Activated CD8-positive, alpha-beta memory T cell treated with anti-CD3 and anti-CD28 coated beads, Interleukin-2, amount 10 ng/mL, durations not matched to agents 7 days and 5 days (primary cell): ENCODE measurements at regions not wholly inside any gene's neighbourhood (a gene's known extent, or its start where the extent isn't known, plus 50 kb on each side); places are given as distances from the start of the nearest gene placed in this dataset.

ENCODE experiments used
- ATAC-seq: fragments of 150-1000 bp; cut with Tn5 transposase; one replicate; pipeline ENCODE4 v1.10.0; 2021; ENCODE audit warnings: moderate library complexity
- CTCF ChIA-PET: fragments of 350-600 bp; sonication (Branson Sonifier 250); formaldehyde crosslinking; loops from one replicate; lab custom pipeline; 2021; ENCODE audit warnings: antibody characterized with exemption; lab: Charles Lee
- DNase-seq: peaks from one replicate; pipeline ENCODE4 v3.0.0-alpha.2; 2020
- H3K27ac Mint-ChIP-seq: one replicate; pipeline ENCODE4 v1.8.0; 2021; ENCODE audit warnings: mild to moderate bottlenecking, mixed read lengths
- H3K27me3 Mint-ChIP-seq: one replicate; pipeline ENCODE4 v1.8.0; 2021; ENCODE audit warnings: mixed read lengths
- H3K36me3 Mint-ChIP-seq: one replicate; pipeline ENCODE4 v1.8.0; 2021; ENCODE audit warnings: mild to moderate bottlenecking, mixed read lengths
- H3K4me1 Mint-ChIP-seq: one replicate; pipeline ENCODE4 v1.8.0; 2021; ENCODE audit warnings: mixed read lengths
- H3K4me3 Mint-ChIP-seq: one replicate; pipeline ENCODE4 v1.8.0; 2021; ENCODE audit warnings: mild to moderate bottlenecking, moderate library complexity, mixed read lengths
- H3K9me3 Mint-ChIP-seq: one replicate; pipeline ENCODE4 v1.8.0; 2022; ENCODE audit warnings: low read depth, mixed read lengths

GRCh38 chr6:109300874-109301273 is 81.4 kb downstream of the CD164 start:
- CTCF ChIA-PET, result no interaction called here
- no peak for ATAC-seq

GRCh38 chr6:109299776-109300564 is 82.3 kb downstream of the CD164 start:
- no peak overlapping the region for H3K4me3 Mint-ChIP-seq
- H3K27ac Mint-ChIP-seq, result no peak overlapping the region
- ATAC-seq, result no peak
- H3K9me3 Mint-ChIP-seq, result no peaks in the 10 kb centered on the region
- CTCF ChIA-PET, result no interaction called here
- peaks cover 2% of the 10 kb centered on the region for H3K36me3 Mint-ChIP-seq
- peaks cover 20% of the 10 kb centered on the region for H3K4me1 Mint-ChIP-seq
- no peak for DNase-seq
- peaks cover 9% of the 10 kb centered on the region for H3K27me3 Mint-ChIP-seq

More at GRCh38 chr6:109300874-109301273, 81.4 kb downstream of the CD164 start:
- Mint-ChIP-seq H3K27ac (no peak overlapping the region), H3K36me3 (peaks cover 2% of the 10 kb centered on the region), H3K9me3 (no peaks in the 10 kb centered on the region), H3K4me3 (no peak overlapping the region), H3K4me1 (peaks cover 21% of the 10 kb centered on the region), H3K27me3 (peaks cover 9% of the 10 kb centered on the region)
- no peak for DNase-seq

DNA sequence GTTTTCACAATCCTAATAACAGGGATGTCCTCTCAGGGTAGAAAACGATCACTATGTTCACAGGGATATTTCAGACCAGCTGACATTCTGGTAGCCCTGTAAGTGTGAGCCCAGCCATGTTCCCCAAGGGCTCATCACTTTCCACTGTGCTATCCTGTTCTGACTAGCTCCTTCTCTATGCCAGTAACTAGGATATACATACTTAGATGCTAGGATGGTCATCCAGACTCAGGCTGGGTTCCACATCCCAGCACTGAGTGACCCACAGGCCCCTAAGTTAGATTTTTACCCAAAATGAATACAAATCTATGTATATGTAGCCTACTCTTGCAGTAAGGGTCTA is 83.0 kb downstream of the CD164 start:
- DNase-seq, result no peak
- CTCF ChIA-PET, result no interaction called here
- no peak overlapping the region for H3K4me3 Mint-ChIP-seq
- H3K27ac Mint-ChIP-seq, result no peak overlapping the region
- H3K27me3 Mint-ChIP-seq, result peaks cover 9% of the 10 kb centered on the region
- H3K4me1 Mint-ChIP-seq, result peaks cover 12% of the 10 kb centered on the region
- no peaks in the 10 kb centered on the region for H3K9me3 Mint-ChIP-seq
- ATAC-seq, result no peak
- H3K36me3 Mint-ChIP-seq, result no peaks in the 10 kb centered on the region

- H3K4me3 Mint-ChIP-seq, result no peak overlapping the region
- no peaks in the 10 kb centered on the region for H3K36me3 Mint-ChIP-seq
- H3K27ac Mint-ChIP-seq, result no peak overlapping the region
- H3K9me3 Mint-ChIP-seq, result no peaks in the 10 kb centered on the region
- CTCF ChIA-PET, result interaction anchor here (0.8 kb wide), 1 partner anchor 44 kb away, joined by 3 read pairs; no protein-coding TSS in a partner anchor
- ATAC-seq (no peak), DNase-seq (no peak)
- peaks cover 9% of the 10 kb centered on the region for H3K27me3 Mint-ChIP-seq
- peaks cover 7% of the 10 kb centered on the region for H3K4me1 Mint-ChIP-seq
Observed at GRCh38 chr6:109298605-109299264, 83.5 kb downstream of the CD164 start.

DNA sequence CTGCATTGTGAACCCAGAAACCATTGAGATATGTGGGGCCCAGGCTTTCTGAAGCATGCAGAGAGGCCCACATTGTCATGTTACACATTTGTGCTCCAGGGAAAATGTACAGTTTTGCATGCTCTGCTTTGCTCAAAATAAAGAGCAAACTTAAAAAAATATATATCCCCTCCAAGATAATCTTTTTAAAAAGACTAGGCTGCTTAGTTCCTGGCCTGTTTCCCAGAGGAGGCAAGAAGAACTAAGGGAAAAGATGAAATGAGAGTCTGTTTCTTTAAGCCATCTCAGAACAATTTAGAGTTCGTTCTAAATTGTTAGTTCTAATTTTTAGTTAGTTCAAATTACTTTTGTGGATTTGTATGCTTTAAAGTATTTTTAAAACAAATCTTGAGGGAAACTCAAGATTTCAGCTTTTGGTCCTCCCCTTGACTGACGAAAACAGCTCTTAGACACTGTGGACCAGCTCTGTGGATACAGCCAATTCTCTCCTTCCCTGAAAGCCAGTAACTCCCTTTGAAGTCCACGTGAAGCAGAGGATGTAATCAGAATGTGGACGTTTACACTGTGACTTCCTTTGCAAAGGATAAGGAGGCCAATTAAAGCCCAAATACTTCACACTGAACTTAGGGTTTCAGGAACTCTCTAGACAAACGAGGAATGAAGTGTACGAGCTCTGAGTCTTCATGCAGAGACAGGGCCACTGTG is 84.7 kb downstream of the CD164 start:
- Mint-ChIP-seq H3K4me3 (no peak overlapping the region), H3K36me3 (no peaks in the 10 kb centered on the region), H3K27ac (no peak overlapping the region), H3K4me1 (no peaks in the 10 kb centered on the region), H3K9me3 (no peaks in the 10 kb centered on the region), H3K27me3 (peaks cover 9% of the 10 kb centered on the region)
- ATAC-seq (no peak), DNase-seq (no peak)
- CTCF ChIA-PET, result no interaction called here

- ATAC-seq, result no peak
- Mint-ChIP-seq H3K27me3 (peaks cover 10% of the 10 kb centered on the region), H3K27ac (no peak overlapping the region), H3K4me1 (no peaks in the 10 kb centered on the region), H3K9me3 (no peaks in the 10 kb centered on the region), H3K36me3 (no peaks in the 10 kb centered on the region), H3K4me3 (no peak overlapping the region)
- DNase-seq, result no peak
- CTCF ChIA-PET, result no interaction called here
Observed at GRCh38 chr6:109296971-109297372, 85.3 kb downstream of the CD164 start.

GRCh38 chr6:109296452-109296851 is 85.8 kb downstream of the CD164 start:
- CTCF ChIA-PET, result no interaction called here
- Mint-ChIP-seq H3K27ac (no peak overlapping the region), H3K27me3 (peaks cover 12% of the 10 kb centered on the region)

DNA sequence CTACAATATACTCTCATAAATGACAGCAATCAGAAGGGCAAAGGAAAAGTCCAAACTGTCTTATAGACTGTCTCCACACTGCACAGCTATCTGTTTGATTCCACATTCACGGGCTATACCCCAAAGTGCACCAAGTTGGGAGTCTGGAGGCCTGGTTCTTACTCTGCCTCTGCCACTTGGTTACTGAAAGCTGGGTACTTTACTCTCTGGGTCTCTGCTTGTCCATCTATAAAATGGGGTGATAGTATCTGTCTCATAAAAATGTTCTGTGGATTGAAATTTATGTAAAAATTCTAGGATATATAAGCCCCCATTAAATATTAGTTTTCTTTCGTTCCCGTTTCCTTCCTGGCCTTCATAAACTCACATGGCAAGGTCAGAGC is 86.5 kb downstream of the CD164 start:
- Mint-ChIP-seq H3K27ac (no peak overlapping the region), H3K9me3 (no peaks in the 10 kb centered on the region), H3K27me3 (peaks cover 9% of the 10 kb centered on the region), H3K36me3 (no peaks in the 10 kb centered on the region), H3K4me3 (no peak overlapping the region), H3K4me1 (no peaks in the 10 kb centered on the region)
- DNase-seq (no peak), ATAC-seq (no peak)
- CTCF ChIA-PET, result no interaction called here

More at GRCh38 chr6:109296452-109296851, 85.8 kb downstream of the CD164 start:
- ATAC-seq (no peak), DNase-seq (no peak)
- Mint-ChIP-seq H3K4me1 (no peaks in the 10 kb centered on the region), H3K36me3 (no peaks in the 10 kb centered on the region), H3K9me3 (no peaks in the 10 kb centered on the region), H3K4me3 (no peak overlapping the region)

GRCh38 chr6:109295109-109295773 is 87.0 kb downstream of the CD164 start:
- CTCF ChIA-PET, result no interaction called here
- H3K27me3 Mint-ChIP-seq, result peaks cover 5% of the 10 kb centered on the region
- H3K4me3 Mint-ChIP-seq, result no peak overlapping the region
- H3K27ac Mint-ChIP-seq, result no peak overlapping the region
- DNase-seq, result no peak
- no peak for ATAC-seq
- no peaks in the 10 kb centered on the region for H3K4me1 Mint-ChIP-seq
- no peaks in the 10 kb centered on the region for H3K36me3 Mint-ChIP-seq
- no peaks in the 10 kb centered on the region for H3K9me3 Mint-ChIP-seq

DNA sequence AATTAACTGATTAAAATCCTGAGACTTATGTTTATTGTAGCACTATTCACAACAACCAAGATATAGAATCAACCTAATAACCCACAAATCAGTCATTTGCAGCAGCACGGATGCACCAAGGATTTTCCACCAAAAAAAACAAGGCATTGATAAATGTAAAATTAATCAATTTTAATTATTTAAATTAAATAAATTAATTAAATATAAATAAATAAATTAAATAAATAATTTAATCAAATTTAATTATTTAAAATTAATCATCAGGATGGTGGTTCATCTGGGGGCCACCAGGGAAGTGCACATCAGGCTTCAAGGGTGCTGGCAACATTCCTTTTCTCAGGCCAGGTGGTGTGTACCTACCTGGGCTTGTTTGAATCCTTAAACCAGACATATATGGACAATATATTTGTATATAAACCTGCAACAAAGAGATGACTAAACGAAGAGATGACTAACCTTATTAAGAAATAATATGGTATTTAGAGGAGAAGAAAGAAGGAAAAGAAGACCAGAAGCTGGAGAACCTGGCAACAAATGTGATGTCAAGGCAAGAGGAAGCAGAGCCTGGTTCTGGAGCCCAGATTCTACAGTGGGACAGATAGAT is 89.2 kb downstream of the CD164 start:
- no peak for ATAC-seq
- H3K27ac Mint-ChIP-seq, result no peak overlapping the region
- no peaks in the 10 kb centered on the region for H3K4me1 Mint-ChIP-seq
- CTCF ChIA-PET, result no interaction called here
- no peak overlapping the region for H3K4me3 Mint-ChIP-seq
- DNase-seq, result no peak
- no peaks in the 10 kb centered on the region for H3K9me3 Mint-ChIP-seq
- peaks cover 5% of the 10 kb centered on the region for H3K27me3 Mint-ChIP-seq
- H3K36me3 Mint-ChIP-seq, result no peaks in the 10 kb centered on the region

GRCh38 chr6:109292420-109292819 is 89.8 kb downstream of the CD164 start:
- H3K27me3 Mint-ChIP-seq, result peaks cover 8% of the 10 kb centered on the region
- H3K9me3 Mint-ChIP-seq, result no peaks in the 10 kb centered on the region
- H3K4me3 Mint-ChIP-seq, result no peak overlapping the region
- DNase-seq, result no peak
- CTCF ChIA-PET, result no interaction called here
- ATAC-seq, result no peak
- H3K27ac Mint-ChIP-seq, result no peak overlapping the region
- no peaks in the 10 kb centered on the region for H3K36me3 Mint-ChIP-seq
- H3K4me1 Mint-ChIP-seq, result no peaks in the 10 kb centered on the region

- no peak for ATAC-seq
- H3K27me3 Mint-ChIP-seq, result peaks cover 8% of the 10 kb centered on the region
- CTCF ChIA-PET, result no interaction called here
- no peaks in the 10 kb centered on the region for H3K4me1 Mint-ChIP-seq
- no peak overlapping the region for H3K27ac Mint-ChIP-seq
- no peak overlapping the region for H3K4me3 Mint-ChIP-seq
- H3K36me3 Mint-ChIP-seq, result no peaks in the 10 kb centered on the region
- H3K9me3 Mint-ChIP-seq, result no peaks in the 10 kb centered on the region
- DNase-seq, result no peak
Observed at GRCh38 chr6:109291902-109292301, 90.4 kb downstream of the CD164 start.
